ENCODE measurements at regions not wholly inside any gene's neighbourhood (a gene's known extent, or its start where the extent isn't known, plus 50 kb on each side); places are given as distances from the start of the nearest gene placed in this dataset.

- TF ChIP-seq, protein P1, sequence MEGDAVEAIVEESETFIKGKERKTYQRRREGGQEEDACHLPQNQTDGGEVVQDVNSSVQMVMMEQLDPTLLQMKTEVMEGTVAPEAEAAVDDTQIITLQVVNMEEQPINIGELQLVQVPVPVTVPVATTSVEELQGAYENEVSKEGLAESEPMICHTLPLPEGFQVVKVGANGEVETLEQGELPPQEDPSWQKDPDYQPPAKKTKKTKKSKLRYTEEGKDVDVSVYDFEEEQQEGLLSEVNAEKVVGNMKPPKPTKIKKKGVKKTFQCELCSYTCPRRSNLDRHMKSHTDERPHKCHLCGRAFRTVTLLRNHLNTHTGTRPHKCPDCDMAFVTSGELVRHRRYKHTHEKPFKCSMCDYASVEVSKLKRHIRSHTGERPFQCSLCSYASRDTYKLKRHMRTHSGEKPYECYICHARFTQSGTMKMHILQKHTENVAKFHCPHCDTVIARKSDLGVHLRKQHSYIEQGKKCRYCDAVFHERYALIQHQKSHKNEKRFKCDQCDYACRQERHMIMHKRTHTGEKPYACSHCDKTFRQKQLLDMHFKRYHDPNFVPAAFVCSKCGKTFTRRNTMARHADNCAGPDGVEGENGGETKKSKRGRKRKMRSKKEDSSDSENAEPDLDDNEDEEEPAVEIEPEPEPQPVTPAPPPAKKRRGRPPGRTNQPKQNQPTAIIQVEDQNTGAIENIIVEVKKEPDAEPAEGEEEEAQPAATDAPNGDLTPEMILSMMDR (IDR thresholded peaks at IDR 0.05): no peak
- no peak for TF ChIP-seq POLR2A (IDR thresholded peaks at IDR 0.05)
These were observed 70.6 kb upstream of the PMEPA1 start for GRCh38 chr20:57780398-57780797.

All from esophagus squamous epithelium (tissue), 4 donors.